ENCODE measurements at regions not wholly inside any gene's neighbourhood (a gene's known extent, or its start where the extent isn't known, plus 50 kb on each side); places are given as distances from the start of the nearest gene placed in this dataset.

DNA sequence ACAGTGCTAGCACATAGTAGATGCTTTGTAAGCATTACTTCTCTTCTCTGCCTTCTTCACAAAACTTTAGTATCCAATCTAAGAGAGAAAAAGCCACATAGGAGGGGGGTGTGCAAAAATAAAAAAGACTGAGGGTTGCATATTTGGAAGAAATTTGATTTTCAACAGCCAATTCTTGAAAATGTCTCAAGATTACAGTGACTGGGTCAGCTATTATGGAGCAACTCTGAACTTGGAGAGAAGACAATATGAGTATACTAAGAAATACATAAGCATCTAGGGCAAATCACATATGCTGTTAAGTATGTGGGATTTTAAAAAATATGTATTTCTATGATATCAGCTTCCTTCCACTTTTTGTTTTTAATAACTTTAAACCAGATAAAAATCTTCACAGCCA lies 196.6 kb upstream of the GOLIM4 start:
- TF ChIP-seq, protein P1, sequence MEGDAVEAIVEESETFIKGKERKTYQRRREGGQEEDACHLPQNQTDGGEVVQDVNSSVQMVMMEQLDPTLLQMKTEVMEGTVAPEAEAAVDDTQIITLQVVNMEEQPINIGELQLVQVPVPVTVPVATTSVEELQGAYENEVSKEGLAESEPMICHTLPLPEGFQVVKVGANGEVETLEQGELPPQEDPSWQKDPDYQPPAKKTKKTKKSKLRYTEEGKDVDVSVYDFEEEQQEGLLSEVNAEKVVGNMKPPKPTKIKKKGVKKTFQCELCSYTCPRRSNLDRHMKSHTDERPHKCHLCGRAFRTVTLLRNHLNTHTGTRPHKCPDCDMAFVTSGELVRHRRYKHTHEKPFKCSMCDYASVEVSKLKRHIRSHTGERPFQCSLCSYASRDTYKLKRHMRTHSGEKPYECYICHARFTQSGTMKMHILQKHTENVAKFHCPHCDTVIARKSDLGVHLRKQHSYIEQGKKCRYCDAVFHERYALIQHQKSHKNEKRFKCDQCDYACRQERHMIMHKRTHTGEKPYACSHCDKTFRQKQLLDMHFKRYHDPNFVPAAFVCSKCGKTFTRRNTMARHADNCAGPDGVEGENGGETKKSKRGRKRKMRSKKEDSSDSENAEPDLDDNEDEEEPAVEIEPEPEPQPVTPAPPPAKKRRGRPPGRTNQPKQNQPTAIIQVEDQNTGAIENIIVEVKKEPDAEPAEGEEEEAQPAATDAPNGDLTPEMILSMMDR (IDR thresholded peaks at IDR 0.05), result no peak
- TF ChIP-seq ZNF232 (CRISPR knock-in tag; IDR thresholded peaks at IDR 0.05) (no peak), CBFB (CRISPR knock-in tag; IDR thresholded peaks at IDR 0.05; ENCODE audit: low read depth) (no peak), JUN (CRISPR knock-in tag; IDR thresholded peaks at IDR 0.05) (no peak), FOXK1 (CRISPR knock-in tag; IDR thresholded peaks at IDR 0.05) (no peak)
- TF ChIP-seq, protein P2, sequence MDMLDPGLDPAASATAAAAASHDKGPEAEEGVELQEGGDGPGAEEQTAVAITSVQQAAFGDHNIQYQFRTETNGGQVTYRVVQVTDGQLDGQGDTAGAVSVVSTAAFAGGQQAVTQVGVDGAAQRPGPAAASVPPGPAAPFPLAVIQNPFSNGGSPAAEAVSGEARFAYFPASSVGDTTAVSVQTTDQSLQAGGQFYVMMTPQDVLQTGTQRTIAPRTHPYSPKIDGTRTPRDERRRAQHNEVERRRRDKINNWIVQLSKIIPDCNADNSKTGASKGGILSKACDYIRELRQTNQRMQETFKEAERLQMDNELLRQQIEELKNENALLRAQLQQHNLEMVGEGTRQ (CRISPR knock-in tag; IDR thresholded peaks at IDR 0.05), result no peak
- TF ChIP-seq, protein P3, sequence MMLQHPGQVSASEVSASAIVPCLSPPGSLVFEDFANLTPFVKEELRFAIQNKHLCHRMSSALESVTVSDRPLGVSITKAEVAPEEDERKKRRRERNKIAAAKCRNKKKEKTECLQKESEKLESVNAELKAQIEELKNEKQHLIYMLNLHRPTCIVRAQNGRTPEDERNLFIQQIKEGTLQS (CRISPR knock-in tag; conservative IDR thresholded peaks at IDR 0.05), result no peak
- TF ChIP-seq, protein P4, sequence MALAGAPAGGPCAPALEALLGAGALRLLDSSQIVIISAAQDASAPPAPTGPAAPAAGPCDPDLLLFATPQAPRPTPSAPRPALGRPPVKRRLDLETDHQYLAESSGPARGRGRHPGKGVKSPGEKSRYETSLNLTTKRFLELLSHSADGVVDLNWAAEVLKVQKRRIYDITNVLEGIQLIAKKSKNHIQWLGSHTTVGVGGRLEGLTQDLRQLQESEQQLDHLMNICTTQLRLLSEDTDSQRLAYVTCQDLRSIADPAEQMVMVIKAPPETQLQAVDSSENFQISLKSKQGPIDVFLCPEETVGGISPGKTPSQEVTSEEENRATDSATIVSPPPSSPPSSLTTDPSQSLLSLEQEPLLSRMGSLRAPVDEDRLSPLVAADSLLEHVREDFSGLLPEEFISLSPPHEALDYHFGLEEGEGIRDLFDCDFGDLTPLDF (CRISPR knock-in tag; IDR thresholded peaks at IDR 0.05), result no peak
